Right atrium auricular region (tissue), 2 donors: ENCODE measurements at regions not wholly inside any gene's neighbourhood (a gene's known extent, or its start where the extent isn't known, plus 50 kb on each side); places are given as distances from the start of the nearest gene placed in this dataset.
"Not testable (repeated sequence)": the region's sequence is repeated elsewhere in the genome, so short reads cannot be mapped to it uniquely, and the experiment has no call there.

ENCODE experiments used
- DNase-seq: peaks from one replicate; pipeline ENCODE4 v3.0.0-alpha.2; 2019; ENCODE audit warnings: low spot score
- H3K27ac ChIP-seq, 2 donors: fragments of 200-600 bp; sonication (generic); 1 replicate in 1 of 2; 2 replicates in 1 of 2; pipeline ENCODE4 v1.5.1; 2016 to 2019
- H3K27me3 ChIP-seq, 2 donors: fragments of 200-600 bp; sonication (generic); one replicate each; pipeline versions ENCODE4 v1.5.1 to v1.6.0; 2017 to 2019
- H3K36me3 ChIP-seq: fragments of 200-600 bp; sonication (generic); one replicate; pipeline ENCODE4 v1.5.1; 2016
- H3K4me1 ChIP-seq, 2 donors: fragments of 200-600 bp; sonication (generic); one replicate each; pipeline versions ENCODE4 v1.5.1 to v1.6.0; 2017 to 2019
- H3K4me3 ChIP-seq, 2 donors: fragments of 200-600 bp; sonication (generic); 1 replicate in 1 of 2; 2 replicates in 1 of 2; pipeline ENCODE4 v1.5.1; 2017 to 2019; ENCODE audit warnings: mild to moderate bottlenecking in 1 of 2, moderate library complexity in 1 of 2
- H3K9me3 ChIP-seq, 2 donors: fragments of 200-600 bp; sonication (generic); one replicate each; pipeline ENCODE4 v1.5.1; 2019
- TF ChIP-seq, protein P1 (sequence below), 2 donors: fragments of 200-600 bp; sonication (generic); IDR thresholded peaks; one replicate each; pipeline ENCODE4 v1.5.1; 2019; ENCODE audit warnings: antibody characterized with exemption in 2 of 2

- Histone ChIP-seq H3K36me3 (no peaks in the 10 kb centered on the region), H3K4me1 (no peaks in the 10 kb centered on the region), H3K4me3 (no peak overlapping the region), H3K9me3 (no peaks in the 10 kb centered on the region), H3K27ac (no peak overlapping the region), H3K27me3 (no peaks in the 10 kb centered on the region)
- no peak for DNase-seq
- TF ChIP-seq, protein P1, sequence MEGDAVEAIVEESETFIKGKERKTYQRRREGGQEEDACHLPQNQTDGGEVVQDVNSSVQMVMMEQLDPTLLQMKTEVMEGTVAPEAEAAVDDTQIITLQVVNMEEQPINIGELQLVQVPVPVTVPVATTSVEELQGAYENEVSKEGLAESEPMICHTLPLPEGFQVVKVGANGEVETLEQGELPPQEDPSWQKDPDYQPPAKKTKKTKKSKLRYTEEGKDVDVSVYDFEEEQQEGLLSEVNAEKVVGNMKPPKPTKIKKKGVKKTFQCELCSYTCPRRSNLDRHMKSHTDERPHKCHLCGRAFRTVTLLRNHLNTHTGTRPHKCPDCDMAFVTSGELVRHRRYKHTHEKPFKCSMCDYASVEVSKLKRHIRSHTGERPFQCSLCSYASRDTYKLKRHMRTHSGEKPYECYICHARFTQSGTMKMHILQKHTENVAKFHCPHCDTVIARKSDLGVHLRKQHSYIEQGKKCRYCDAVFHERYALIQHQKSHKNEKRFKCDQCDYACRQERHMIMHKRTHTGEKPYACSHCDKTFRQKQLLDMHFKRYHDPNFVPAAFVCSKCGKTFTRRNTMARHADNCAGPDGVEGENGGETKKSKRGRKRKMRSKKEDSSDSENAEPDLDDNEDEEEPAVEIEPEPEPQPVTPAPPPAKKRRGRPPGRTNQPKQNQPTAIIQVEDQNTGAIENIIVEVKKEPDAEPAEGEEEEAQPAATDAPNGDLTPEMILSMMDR (IDR thresholded peaks at IDR 0.05), result no peak
Observed at GRCh38 chr3:174358252-174358651, 500.9 kb upstream of the NAALADL2 start.

DNA sequence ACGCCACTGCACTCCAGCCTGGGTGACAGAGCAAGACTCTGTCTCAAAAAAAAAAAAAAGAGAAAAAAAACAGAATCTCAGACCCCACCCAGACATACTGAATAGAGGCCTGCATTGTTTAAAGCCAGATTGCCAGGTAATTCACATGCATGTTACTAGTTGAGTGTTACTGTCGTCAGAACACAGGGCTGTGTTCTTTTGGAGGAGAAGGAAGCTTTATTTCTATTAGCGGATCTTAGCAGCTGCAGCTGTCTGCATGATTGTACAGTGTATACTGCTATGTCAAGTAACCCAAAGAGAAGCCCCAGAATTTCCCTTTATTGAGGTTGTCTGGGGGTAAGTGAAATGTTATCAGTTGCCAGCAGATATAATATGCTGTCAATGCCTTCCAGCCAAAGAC lies 496.6 kb upstream of the NAALADL2 start:
- no peak overlapping the region for H3K4me3 ChIP-seq
- DNase-seq, result no peak
- no peaks in the 10 kb centered on the region for H3K9me3 ChIP-seq
- H3K27ac ChIP-seq, result no peak overlapping the region
- H3K36me3 ChIP-seq, result no peaks in the 10 kb centered on the region
- H3K4me1 ChIP-seq, result no peaks in the 10 kb centered on the region
- TF ChIP-seq, protein P1 (IDR thresholded peaks at IDR 0.05), result no peak
- H3K27me3 ChIP-seq, result no peaks in the 10 kb centered on the region

GRCh38 chr3:174363256-174363655 lies 495.9 kb upstream of the NAALADL2 start:
- H3K36me3 ChIP-seq, result no peaks in the 10 kb centered on the region
- DNase-seq, result no peak
- no peaks in the 10 kb centered on the region for H3K27me3 ChIP-seq
- H3K27ac ChIP-seq, result no peak overlapping the region
- no peaks in the 10 kb centered on the region for H3K4me1 ChIP-seq
- no peaks in the 10 kb centered on the region for H3K9me3 ChIP-seq
- H3K4me3 ChIP-seq, result no peak overlapping the region
- TF ChIP-seq, protein P1 (IDR thresholded peaks at IDR 0.05), result no peak

DNA sequence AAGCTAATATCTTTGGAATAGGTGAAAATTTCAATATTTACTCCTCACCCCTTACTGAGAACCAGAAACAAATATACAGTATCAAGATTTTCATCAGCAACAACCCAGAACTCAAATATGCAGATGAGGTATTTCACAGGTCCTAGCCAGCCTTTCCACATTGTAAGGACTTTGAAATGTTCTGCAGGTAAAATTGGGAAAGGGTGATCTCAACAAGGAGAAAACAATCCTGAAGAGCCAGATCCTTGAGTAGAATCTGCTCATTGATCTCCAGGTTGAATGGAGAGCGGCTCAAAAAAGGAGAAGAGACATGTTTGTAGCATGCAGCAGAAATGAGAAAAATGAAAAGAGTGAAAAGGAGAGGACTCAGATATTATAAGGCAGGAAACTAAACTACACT lies 493.3 kb upstream of the NAALADL2 start:
- Histone ChIP-seq H3K27me3 (no peaks in the 10 kb centered on the region), H3K4me1 (no peaks in the 10 kb centered on the region), H3K9me3 (no peaks in the 10 kb centered on the region), H3K4me3 (no peak overlapping the region), H3K27ac (no peak overlapping the region), H3K36me3 (no peaks in the 10 kb centered on the region)
- no peak for DNase-seq
- TF ChIP-seq, protein P1 (IDR thresholded peaks at IDR 0.05), result no peak

DNA sequence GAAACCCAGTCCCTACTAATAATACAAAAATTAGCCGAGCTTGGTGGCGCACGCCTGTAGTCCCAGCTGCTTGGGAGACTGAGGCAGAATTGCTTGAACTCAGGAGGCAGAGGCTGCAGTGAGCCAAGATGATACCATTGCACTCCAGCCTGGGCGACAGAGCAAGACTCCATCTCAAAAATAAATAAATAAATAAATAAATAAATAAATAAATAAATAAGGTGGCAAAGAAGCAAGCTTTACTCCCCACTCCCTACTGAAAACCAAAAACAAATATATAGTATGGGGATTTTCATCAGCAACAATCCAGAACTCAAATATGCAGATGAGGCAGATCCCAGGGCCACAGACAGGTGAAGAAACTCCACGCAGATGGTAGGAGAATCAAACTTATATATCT lies 492.2 kb upstream of the NAALADL2 start:
- not testable (repeated sequence) for H3K27ac ChIP-seq

GRCh38 chr3:174376346-174376745 lies 482.8 kb upstream of the NAALADL2 start:
- TF ChIP-seq, protein P1 (IDR thresholded peaks at IDR 0.05), result no peak
- Histone ChIP-seq H3K4me3 (no peak overlapping the region), H3K27ac (no peak overlapping the region)

More for the DNA sequence above, 492.2 kb upstream of the NAALADL2 start:
- H3K4me3 ChIP-seq, DNase-seq, H3K4me1 ChIP-seq, H3K27me3 ChIP-seq, H3K9me3 ChIP-seq, H3K36me3 ChIP-seq: not testable (repeated sequence)

More at GRCh38 chr3:174376346-174376745, 482.8 kb upstream of the NAALADL2 start:
- H3K9me3 ChIP-seq, result no peaks in the 10 kb centered on the region
- no peaks in the 10 kb centered on the region for H3K27me3 ChIP-seq
- no peaks in the 10 kb centered on the region for H3K36me3 ChIP-seq
- no peak for DNase-seq
- H3K4me1 ChIP-seq, result no peaks in the 10 kb centered on the region
